ENCODE measurements at regions not wholly inside any gene's neighbourhood (a gene's known extent, or its start where the extent isn't known, plus 50 kb on each side); places are given as distances from the start of the nearest gene placed in this dataset.

GRCh38 chr17:65406552-65406951 is 154.9 kb downstream of the AXIN2 start:
- Mint-ChIP-seq H3K36me3 (ENCODE audit: low read depth) (no peaks in the 10 kb centered on the region), H3K9me3 (no peaks in the 10 kb centered on the region), H3K4me1 (no peaks in the 10 kb centered on the region), H3K27me3 (peaks cover 11% of the 10 kb centered on the region), H3K4me3 (no peak overlapping the region), H3K27ac (no peak overlapping the region)
- no peak for DNase-seq
- intact Hi-C loops (cut with micrococcal nuclease), result no loop called here

GRCh38 chr17:65405563-65405962 is 155.9 kb downstream of the AXIN2 start:
- Mint-ChIP-seq H3K4me3 (no peak overlapping the region), H3K36me3 (ENCODE audit: low read depth) (no peaks in the 10 kb centered on the region), H3K27ac (no peak overlapping the region), H3K4me1 (no peaks in the 10 kb centered on the region), H3K9me3 (no peaks in the 10 kb centered on the region), H3K27me3 (peaks cover 16% of the 10 kb centered on the region)
- intact Hi-C loops (cut with micrococcal nuclease), result no loop called here
- DNase-seq, result no peak

GRCh38 chr17:65404761-65405160 is 156.7 kb downstream of the AXIN2 start:
- Mint-ChIP-seq H3K27me3 (peaks cover 18% of the 10 kb centered on the region), H3K27ac (no peak overlapping the region), H3K9me3 (no peaks in the 10 kb centered on the region), H3K36me3 (ENCODE audit: low read depth) (no peaks in the 10 kb centered on the region), H3K4me3 (no peak overlapping the region), H3K4me1 (no peaks in the 10 kb centered on the region)
- DNase-seq, result no peak
- intact Hi-C loops (cut with micrococcal nuclease), result no loop called here

- Mint-ChIP-seq H3K27ac (no peak overlapping the region), H3K9me3 (no peaks in the 10 kb centered on the region), H3K36me3 (ENCODE audit: low read depth) (no peaks in the 10 kb centered on the region), H3K27me3 (peaks cover 15% of the 10 kb centered on the region), H3K4me1 (no peaks in the 10 kb centered on the region), H3K4me3 (no peak overlapping the region)
- intact Hi-C loops (cut with micrococcal nuclease), result no loop called here
- no peak for DNase-seq
Observed at GRCh38 chr17:65403626-65404025, 157.8 kb downstream of the AXIN2 start.

GRCh38 chr17:65402513-65403496 is 158.6 kb downstream of the AXIN2 start:
- Mint-ChIP-seq H3K4me3 (no peak overlapping the region), H3K27ac (no peak overlapping the region), H3K9me3 (no peaks in the 10 kb centered on the region), H3K4me1 (no peaks in the 10 kb centered on the region), H3K36me3 (ENCODE audit: low read depth) (no peaks in the 10 kb centered on the region), H3K27me3 (peaks cover 13% of the 10 kb centered on the region)
- intact Hi-C loops (cut with micrococcal nuclease), result no loop called here
- no peak for DNase-seq

GRCh38 chr17:65401561-65401960 is 159.9 kb downstream of the AXIN2 start:
- no peaks in the 10 kb centered on the region for H3K4me1 Mint-ChIP-seq
- H3K27ac Mint-ChIP-seq, result no peak overlapping the region
- no peaks in the 10 kb centered on the region for H3K9me3 Mint-ChIP-seq
- H3K27me3 Mint-ChIP-seq, result peaks cover 12% of the 10 kb centered on the region
- H3K4me3 Mint-ChIP-seq, result no peak overlapping the region
- intact Hi-C loops (cut with micrococcal nuclease), result no loop called here
- DNase-seq, result no peak
- H3K36me3 Mint-ChIP-seq (ENCODE audit: low read depth), result no peaks in the 10 kb centered on the region

GRCh38 chr17:65400701-65401100 is 160.7 kb downstream of the AXIN2 start:
- no peak overlapping the region for H3K4me3 Mint-ChIP-seq
- intact Hi-C loops (cut with micrococcal nuclease), result no loop called here
- H3K27me3 Mint-ChIP-seq, result peaks cover 12% of the 10 kb centered on the region
- no peaks in the 10 kb centered on the region for H3K9me3 Mint-ChIP-seq
- DNase-seq, result no peak
- no peaks in the 10 kb centered on the region for H3K36me3 Mint-ChIP-seq (ENCODE audit: low read depth)
- H3K4me1 Mint-ChIP-seq, result no peaks in the 10 kb centered on the region
- H3K27ac Mint-ChIP-seq, result no peak overlapping the region

- H3K4me1 Mint-ChIP-seq, result no peaks in the 10 kb centered on the region
- no peaks in the 10 kb centered on the region for H3K9me3 Mint-ChIP-seq
- intact Hi-C loops (cut with micrococcal nuclease), result no loop called here
- H3K4me3 Mint-ChIP-seq, result no peak overlapping the region
- H3K27ac Mint-ChIP-seq, result no peak overlapping the region
- DNase-seq, result no peak
- peaks cover 18% of the 10 kb centered on the region for H3K27me3 Mint-ChIP-seq
- no peaks in the 10 kb centered on the region for H3K36me3 Mint-ChIP-seq (ENCODE audit: low read depth)
Observed at GRCh38 chr17:65398040-65398787, 163.2 kb downstream of the AXIN2 start.

GRCh38 chr17:65395924-65396323 is 165.5 kb downstream of the AXIN2 start:
- no peaks in the 10 kb centered on the region for H3K9me3 Mint-ChIP-seq

GRCh38 chr17:65394811-65395472 is 166.5 kb downstream of the AXIN2 start:
- Mint-ChIP-seq H3K27me3 (peaks cover 10% of the 10 kb centered on the region), H3K4me1 (no peaks in the 10 kb centered on the region), H3K9me3 (no peaks in the 10 kb centered on the region), H3K27ac (no peak overlapping the region), H3K36me3 (ENCODE audit: low read depth) (no peaks in the 10 kb centered on the region), H3K4me3 (no peak overlapping the region)
- intact Hi-C loops (cut with micrococcal nuclease), result no loop called here
- no peak for DNase-seq

More at GRCh38 chr17:65395924-65396323, 165.5 kb downstream of the AXIN2 start:
- no peak overlapping the region for H3K4me3 Mint-ChIP-seq
- H3K27me3 Mint-ChIP-seq, result peaks cover 16% of the 10 kb centered on the region
- no peaks in the 10 kb centered on the region for H3K4me1 Mint-ChIP-seq
- intact Hi-C loops (cut with micrococcal nuclease), result no loop called here
- no peaks in the 10 kb centered on the region for H3K36me3 Mint-ChIP-seq (ENCODE audit: low read depth)
- no peak overlapping the region for H3K27ac Mint-ChIP-seq
- no peak for DNase-seq

GRCh38 chr17:65393514-65393913 is 167.9 kb downstream of the AXIN2 start:
- Mint-ChIP-seq H3K9me3 (no peaks in the 10 kb centered on the region), H3K4me1 (no peaks in the 10 kb centered on the region), H3K27me3 (peaks cover 7% of the 10 kb centered on the region), H3K27ac (no peak overlapping the region), H3K4me3 (no peak overlapping the region), H3K36me3 (ENCODE audit: low read depth) (no peaks in the 10 kb centered on the region)
- intact Hi-C loops (cut with micrococcal nuclease), result no loop called here
- no peak for DNase-seq

GRCh38 chr17:65389949-65390348 is 171.5 kb downstream of the AXIN2 start:
- H3K27ac Mint-ChIP-seq, result no peak overlapping the region
- H3K36me3 Mint-ChIP-seq (ENCODE audit: low read depth), result no peaks in the 10 kb centered on the region
- H3K9me3 Mint-ChIP-seq, result no peaks in the 10 kb centered on the region
- no peak overlapping the region for H3K4me3 Mint-ChIP-seq
- H3K27me3 Mint-ChIP-seq, result peaks cover 6% of the 10 kb centered on the region
- intact Hi-C loops (cut with micrococcal nuclease), result no loop called here
- DNase-seq, result no peak
- H3K4me1 Mint-ChIP-seq, result no peaks in the 10 kb centered on the region

- H3K4me1 Mint-ChIP-seq, result no peaks in the 10 kb centered on the region
- intact Hi-C loops (cut with micrococcal nuclease), result no loop called here
- no peak overlapping the region for H3K27ac Mint-ChIP-seq
- peaks cover 4% of the 10 kb centered on the region for H3K27me3 Mint-ChIP-seq
- no peak for DNase-seq
- no peaks in the 10 kb centered on the region for H3K36me3 Mint-ChIP-seq (ENCODE audit: low read depth)
- H3K4me3 Mint-ChIP-seq, result no peak overlapping the region
- no peaks in the 10 kb centered on the region for H3K9me3 Mint-ChIP-seq
Observed at GRCh38 chr17:65389426-65389825, 172.0 kb downstream of the AXIN2 start.

GRCh38 chr17:65388911-65389310 is 172.5 kb downstream of the AXIN2 start:
- Mint-ChIP-seq H3K27ac (no peak overlapping the region), H3K9me3 (no peaks in the 10 kb centered on the region), H3K4me3 (no peak overlapping the region), H3K4me1 (no peaks in the 10 kb centered on the region), H3K36me3 (ENCODE audit: low read depth) (no peaks in the 10 kb centered on the region), H3K27me3 (peaks cover 3% of the 10 kb centered on the region)
- intact Hi-C loops (cut with micrococcal nuclease), result no loop called here
- DNase-seq, result no peak

Data from activated CD4-positive, alpha-beta T cell treated with anti-CD3 and anti-CD28 coated beads, Interleukin-2, amount 10 ng/mL, durations not matched to agents 24 days and 14 days (primary cell).